Anterior cingulate cortex (tissue), 58 donors: ENCODE measurements at regions not wholly inside any gene's neighbourhood (a gene's known extent, or its start where the extent isn't known, plus 50 kb on each side); places are given as distances from the start of the nearest gene placed in this dataset.
"Not testable (repeated sequence)": the region's sequence is repeated elsewhere in the genome, so short reads cannot be mapped to it uniquely, and the experiment has no call there.

ENCODE experiments used
- DNase-seq, 58 donors: peaks; one replicate each; lab custom pipeline; 2025; lab: John Stamatoyannopoulos, UW

GRCh38 chr14:101090976-101091375 lies 187.5 kb upstream of the RTL1 start:
- DNase-seq = no peak

GRCh38 chr14:101094916-101095315 lies 191.4 kb upstream of the RTL1 start:
- DNase-seq = not testable (repeated sequence)

- DNase-seq = no peak
These were observed 193.0 kb upstream of the RTL1 start for GRCh38 chr14:101096551-101096950.

GRCh38 chr14:101097109-101097793 lies 193.7 kb upstream of the RTL1 start:
- no peak for DNase-seq

- no peak for DNase-seq
These were observed 194.7 kb upstream of the RTL1 start for GRCh38 chr14:101098177-101098576.

- DNase-seq = no peak
These were observed 195.1 kb upstream of the RTL1 start for GRCh38 chr14:101098641-101099040.

GRCh38 chr14:101101456-101102056 lies 198.0 kb upstream of the RTL1 start:
- DNase-seq = no peak

- DNase-seq = no peak
These were observed 199.4 kb upstream of the RTL1 start for GRCh38 chr14:101102875-101103274.

GRCh38 chr14:101103321-101103901 lies 199.9 kb upstream of the RTL1 start:
- DNase-seq = no peak

GRCh38 chr14:101104485-101104884 lies 201.0 kb upstream of the RTL1 start:
- no peak for DNase-seq

- no peak for DNase-seq
These were observed 201.5 kb upstream of the RTL1 start for GRCh38 chr14:101105045-101105444.

- no peak for DNase-seq
These were observed 205.2 kb upstream of the RTL1 start for GRCh38 chr14:101108579-101109346.

- no peak for DNase-seq
These were observed 205.8 kb upstream of the RTL1 start for GRCh38 chr14:101109347-101109638.

GRCh38 chr14:101109981-101110728 lies 206.6 kb upstream of the RTL1 start:
- no peak for DNase-seq

- no peak for DNase-seq
These were observed 207.5 kb upstream of the RTL1 start for GRCh38 chr14:101110729-101111619.

- no peak for DNase-seq
These were observed 208.2 kb upstream of the RTL1 start for GRCh38 chr14:101111620-101112290.

GRCh38 chr14:101112351-101113107 lies 209.0 kb upstream of the RTL1 start:
- DNase-seq = no peak

- DNase-seq = no peak
These were observed 209.6 kb upstream of the RTL1 start for GRCh38 chr14:101113108-101113612.
